B cell (primary cell): ENCODE measurements at regions not wholly inside any gene's neighbourhood (a gene's known extent, or its start where the extent isn't known, plus 50 kb on each side); places are given as distances from the start of the nearest gene placed in this dataset.

Source experiments
- ATAC-seq: fragments of 200-7000 bp; cut with Tn5 transposase; one replicate; pipeline ENCODE4 v1.10.0; 2021; ENCODE audit warnings: low read depth, mild to moderate bottlenecking, moderate number of reproducible peaks, moderate library complexity
- CTCF ChIA-PET: fragments of 350-600 bp; sonication (Branson Sonifier 250); formaldehyde crosslinking; loops from one replicate; lab custom pipeline; 2021; ENCODE audit warnings: antibody characterized with exemption, inconsistent platforms; lab: Charles Lee
- POLR2A ChIA-PET: fragments of 350-600 bp; sonication (Branson Sonifier 250); formaldehyde crosslinking; loops from one replicate; lab custom pipeline; 2021; ENCODE audit warnings: antibody characterized with exemption; lab: Charles Lee
- DNase-seq: peaks from one replicate; pipeline ENCODE4 v3.0.0; 2013
- H2AFZ ChIP-seq: 2 replicates; pipeline ENCODE4 v1.6.1; 2012; ENCODE audit warnings: mild to moderate bottlenecking, low read depth, low read length; ENCODE audit not compliant: insufficient read depth, poor library complexity, severe bottlenecking
- H3K27ac ChIP-seq, 2 donors: 1 replicate in 1 of 2; 2 replicates in 1 of 2; pipeline ENCODE4 v1.5.1; 2012 to 2013; ENCODE audit warnings: low read length in 2 of 2, mild to moderate bottlenecking in 2 of 2, moderate library complexity in 1 of 2
- H3K27me3 ChIP-seq, 4 experiments: fragments of 200-600 bp in 1 of 4; sonication (generic) in 1 of 4; replicated peaks in 1 of 4; 1 replicate in 2 of 4; 2 replicates in 2 of 4; pipeline versions ENCODE4 v1.6.1 to v1.7.0; 2013 to 2016; ENCODE audit warnings: low read length in 3 of 4, mild to moderate bottlenecking in 2 of 4, mixed read lengths in 1 of 4, moderate library complexity in 1 of 4; ENCODE audit not compliant: insufficient read depth in 4 of 4, control insufficient read depth in 3 of 4; ENCODE audit errors: control extremely low read depth in 1 of 4
- H3K36me3 ChIP-seq, 2 experiments: replicated peaks in 1 of 2; 1 replicate in 1 of 2; 2 replicates in 1 of 2; pipeline versions ENCODE4 v1.6.1 to v1.7.1; 2013; ENCODE audit warnings: low read length in 1 of 2; ENCODE audit not compliant: insufficient read depth in 2 of 2, control insufficient read depth in 1 of 2; ENCODE audit errors: control extremely low read depth in 1 of 2, extremely low read depth in 1 of 2
- H3K4me1 ChIP-seq, 2 donors: fragments of 200-600 bp in 1 of 2; sonication (generic) in 1 of 2; 1 replicate in 1 of 2; 2 replicates in 1 of 2; pipeline versions ENCODE4 v1.5.1 to v1.6.1; 2013 to 2017; ENCODE audit warnings: low read length in 2 of 2; ENCODE audit not compliant: control insufficient read depth in 2 of 2, insufficient read depth in 2 of 2
- H3K4me2 ChIP-seq: replicated peaks from 2 replicates; pipeline ENCODE3; 2012; ENCODE audit warnings: mild to moderate bottlenecking, low read depth, low read length; ENCODE audit not compliant: poor library complexity, severe bottlenecking
- H3K4me3 ChIP-seq, 5 experiments: fragments of 200-600 bp in 1 of 5; sonication (generic) in 1 of 5; 1 replicate in 3 of 5; 2 replicates in 2 of 5; pipeline versions ENCODE4 v1.5.1 to v1.7.0; 2011 to 2016; ENCODE audit warnings: low read length in 4 of 5, mild to moderate bottlenecking in 4 of 5, low read depth in 2 of 5, control low read depth in 1 of 5, moderate library complexity in 1 of 5; ENCODE audit not compliant: insufficient read depth in 1 of 5; ENCODE audit errors: control extremely low read depth in 1 of 5, extremely low read depth in 1 of 5
- H3K79me2 ChIP-seq: fragments of 200-600 bp; sonication (generic); one replicate; pipeline ENCODE4 v1.6.0; 2016; ENCODE audit warnings: low read length; ENCODE audit not compliant: control insufficient read depth, insufficient read depth
- H3K9ac ChIP-seq: fragments of 200-600 bp; sonication (generic); 2 replicates; pipeline ENCODE4 v1.6.1; 2017; ENCODE audit warnings: mild to moderate bottlenecking, low read length, moderate library complexity
- H3K9me3 ChIP-seq, 3 donors: one replicate each; pipeline versions ENCODE4 v1.6.1 to v1.7.1; 2013; ENCODE audit warnings: low read length in 2 of 3; ENCODE audit not compliant: control insufficient read depth in 2 of 3, insufficient read depth in 1 of 3; ENCODE audit errors: control extremely low read depth in 1 of 3
- H4K20me1 ChIP-seq: 2 replicates; pipeline ENCODE4 v1.6.0; 2012; ENCODE audit warnings: mild to moderate bottlenecking, low read length; ENCODE audit not compliant: insufficient read depth, control insufficient read depth, poor library complexity, severe bottlenecking
- H3K27ac Mint-ChIP-seq: one replicate; pipeline ENCODE4 v1.8.0; 2021; ENCODE audit warnings: mixed read lengths
- H3K27me3 Mint-ChIP-seq: one replicate; pipeline ENCODE4 v1.8.0; 2021; ENCODE audit warnings: mixed read lengths
- H3K4me1 Mint-ChIP-seq: one replicate; pipeline ENCODE4 v1.8.0; 2021; ENCODE audit warnings: mixed read lengths
- H3K4me3 Mint-ChIP-seq: one replicate; pipeline ENCODE4 v1.8.0; 2021; ENCODE audit warnings: mixed read lengths
- H3K9me3 Mint-ChIP-seq: one replicate; pipeline ENCODE4 v1.8.0; 2022; ENCODE audit warnings: mixed read lengths; ENCODE audit not compliant: insufficient read depth
- CTCF ChIP-seq: fragments of 200-600 bp; IDR thresholded peaks from one replicate; pipeline ENCODE4 v1.8.0; 2022; ENCODE audit warnings: antibody characterized with exemption, mild to moderate bottlenecking
- EZH2 ChIP-seq: IDR thresholded peaks from 2 replicates; pipeline ENCODE4 v1.6.1; 2012; ENCODE audit warnings: borderline replicate concordance, low read depth, mild to moderate bottlenecking, moderate library complexity, low read length; ENCODE audit not compliant: insufficient read depth, poor library complexity, severe bottlenecking
- WGBS: methylation state at CpG from one replicate; pipeline ENCODE4 v1.1.5; 2013; ENCODE audit warnings: missing lambda C conversion rate; ENCODE audit not compliant: insufficient coverage; 5-methylcytosine and 5-hydroxymethylcytosine counted together
- intact Hi-C: fragments of 100-400 bp; cut with micrococcal nuclease; formaldehyde crosslinking; loops from one replicate; pipeline ENCODE4 v1.10.0; 2022

DNA sequence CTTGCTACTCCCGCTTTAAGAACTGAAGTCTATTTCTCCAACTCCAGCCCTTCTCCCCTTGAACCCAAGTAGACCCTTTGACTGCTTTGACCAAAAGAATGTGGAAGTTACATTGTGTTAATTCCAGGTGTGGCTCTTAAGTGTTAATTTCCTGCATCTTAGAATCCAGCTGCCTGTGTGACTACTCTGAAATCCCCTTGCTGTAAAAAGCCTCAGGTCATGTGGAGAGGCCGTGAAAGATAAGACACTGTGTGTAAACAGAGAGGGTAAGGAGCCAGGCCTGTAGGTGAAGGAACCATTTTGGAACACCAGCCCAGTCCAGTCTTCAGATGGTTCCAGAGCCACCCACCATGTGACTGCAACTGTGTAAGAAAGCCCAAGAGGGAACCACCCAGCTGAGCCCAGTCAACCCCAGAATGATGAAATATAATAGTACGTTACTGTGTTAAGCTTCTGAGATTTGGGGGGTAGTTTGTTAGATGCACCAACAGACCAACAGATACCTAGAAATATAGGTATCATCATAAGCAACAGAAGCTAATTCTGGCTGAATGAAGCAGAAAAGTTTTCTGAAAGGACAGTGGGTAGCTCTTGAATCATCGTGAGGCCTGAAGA, 59.4 kb upstream of the CCDC112 start:
- POLR2A ChIA-PET = no interaction called here
- Histone ChIP-seq H3K79me2 (no peaks in the 10 kb centered on the region), H3K36me3 (no peaks in the 10 kb centered on the region), H3K9me3 (peaks cover 0 to 4% (median 0%) of the 10 kb centered on the region in 3 donors), H3K9ac (no peak overlapping the region), H3K4me2 (no peak overlapping the region), H3K4me3 (no peak overlapping the region), H4K20me1 (no peaks in the 10 kb centered on the region), H3K4me1 (no peaks in the 10 kb centered on the region), H2AFZ (no peak overlapping the region), H3K27ac (no peak overlapping the region), H3K27me3 (no peaks in the 10 kb centered on the region)
- CTCF ChIA-PET = no interaction called here
- intact Hi-C loops = no loop called here
- no peaks in the 10 kb centered on the region for H3K9me3 Mint-ChIP-seq
- 100% methylated on average over 1 of the region's 4 CpGs for WGBS
- no peaks in the 10 kb centered on the region for H3K4me1 Mint-ChIP-seq
- DNase-seq (no peak), ATAC-seq (no peak)
- H3K4me3 Mint-ChIP-seq = no peak overlapping the region
- no peak overlapping the region for H3K27ac Mint-ChIP-seq
- H3K27me3 Mint-ChIP-seq = peaks cover 7% of the 10 kb centered on the region
- TF ChIP-seq EZH2 (no peak), CTCF (no peak)

DNA sequence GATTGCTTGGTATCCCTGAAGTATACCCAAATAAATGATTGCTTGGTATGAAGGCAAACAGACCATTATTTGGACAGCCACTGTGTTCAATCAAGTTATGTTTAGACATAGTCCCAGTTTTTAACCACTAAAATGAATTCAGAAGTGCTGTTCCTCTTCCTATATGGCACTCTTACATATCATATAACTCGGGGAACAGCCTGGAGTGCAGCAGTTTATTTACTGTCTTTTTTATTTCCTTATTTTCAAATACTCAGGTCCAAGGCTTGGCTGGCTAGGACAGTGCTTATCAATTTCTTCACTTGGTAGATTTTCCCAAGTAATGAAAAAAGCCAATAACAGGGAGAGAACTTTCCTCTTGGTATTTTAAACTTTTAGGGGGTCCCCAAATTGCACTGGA, 58.6 kb upstream of the CCDC112 start:
- Histone ChIP-seq H3K4me2 (no peak overlapping the region), H4K20me1 (no peaks in the 10 kb centered on the region), H3K27ac (no peak overlapping the region), H3K9ac (no peak overlapping the region), H3K36me3 (no peaks in the 10 kb centered on the region), H2AFZ (no peak overlapping the region), H3K9me3 (peaks cover 0 to 4% (median 0%) of the 10 kb centered on the region in 3 donors), H3K4me3 (no peak overlapping the region), H3K79me2 (no peaks in the 10 kb centered on the region), H3K4me1 (no peaks in the 10 kb centered on the region), H3K27me3 (peaks cover 0 to 4% (median 0%) of the 10 kb centered on the region in 4 experiments)
- H3K4me1 Mint-ChIP-seq = no peaks in the 10 kb centered on the region
- TF ChIP-seq CTCF (no peak), EZH2 (no peak)
- ChIA-PET CTCF (no interaction called here), POLR2A (no interaction called here)
- no peak overlapping the region for H3K27ac Mint-ChIP-seq
- H3K9me3 Mint-ChIP-seq = no peaks in the 10 kb centered on the region
- DNase-seq = no peak
- WGBS = 100% methylated on average over 1 of the region's 1 CpG
- H3K4me3 Mint-ChIP-seq = no peak overlapping the region
- no peak for ATAC-seq
- intact Hi-C loops = no loop called here
- H3K27me3 Mint-ChIP-seq = peaks cover 8% of the 10 kb centered on the region
